IMR-90 (cell line): ENCODE measurements at regions not wholly inside any gene's neighbourhood (a gene's known extent, or its start where the extent isn't known, plus 50 kb on each side); places are given as distances from the start of the nearest gene placed in this dataset.
A peak's percentile ranks its signal among the peaks of the same experiment; 100 is the strongest.

ENCODE experiments used
- ATAC-seq: fragments of 200-7000 bp; cut with Tn5 transposase; 2 replicates; pipeline ENCODE4 v1.9.1; 2020; ENCODE audit warnings: low read depth, mild to moderate bottlenecking, moderate library complexity
- BruUV-seq: library from RNA; stranded (reverse); fragments of 400-500 nt; replicated peaks from 2 replicates; lab custom pipeline; 2021; lab: Mats Ljungman, UMichigan
- CTCF ChIA-PET: fragments of 300-600 bp; formaldehyde crosslinking; extraction: SDS; loops from one replicate; lab custom pipeline; 2021; ENCODE audit warnings: antibody characterized with exemption; lab: Yijun Ruan, JAX
- POLR2A ChIA-PET: fragments of 300-600 bp; sonication (Branson Sonifier 250); formaldehyde crosslinking; loops from one replicate; lab custom pipeline; 2022; ENCODE audit warnings: antibody characterized with exemption; ENCODE audit not compliant: unreplicated experiment; lab: Charles Lee
- DNase-seq: peaks from one replicate; pipeline ENCODE4 v3.0.0; 2013
- H2AFZ ChIP-seq: replicated peaks from 2 replicates; pipeline ENCODE3; 2013; ENCODE audit warnings: low read length, mild to moderate bottlenecking; ENCODE audit not compliant: poor library complexity
- H2AK5ac ChIP-seq: 2 replicates; pipeline ENCODE4 v1.6.1; 2013; ENCODE audit warnings: low read depth, low read length, inconsistent platforms
- H2AK9ac ChIP-seq: replicated peaks from 2 replicates; pipeline ENCODE3; 2013; ENCODE audit warnings: mild to moderate bottlenecking, low read depth, low read length, moderate library complexity; ENCODE audit not compliant: poor library complexity
- H2BK120ac ChIP-seq: 2 replicates; pipeline ENCODE4 v1.6.1; 2013; ENCODE audit warnings: low read depth, low read length, inconsistent platforms
- H2BK15ac ChIP-seq: 3 replicates; pipeline ENCODE4 v1.6.1; 2013; ENCODE audit warnings: low read depth, low read length, inconsistent platforms
- H2BK20ac ChIP-seq: 2 replicates; pipeline ENCODE4 v1.6.1; 2013; ENCODE audit warnings: low read depth, mild to moderate bottlenecking, inconsistent platforms, low read length, moderate library complexity
- H2BK5ac ChIP-seq: 2 replicates; pipeline ENCODE4 v1.6.1; 2013; ENCODE audit warnings: mild to moderate bottlenecking, low read depth, low read length, inconsistent platforms; ENCODE audit not compliant: poor library complexity, severe bottlenecking
- H3K14ac ChIP-seq: replicated peaks from 2 replicates; pipeline ENCODE4 v1.6.1; 2013; ENCODE audit warnings: low read depth, low read length, inconsistent platforms
- H3K18ac ChIP-seq: 2 replicates; pipeline ENCODE4 v1.6.1; 2013; ENCODE audit warnings: low read depth, low read length, control low read depth
- H3K23ac ChIP-seq: 2 replicates; pipeline ENCODE4 v1.6.1; 2013; ENCODE audit warnings: low read depth, low read length, inconsistent platforms
- H3K27ac ChIP-seq: 2 replicates; pipeline ENCODE4 v1.5.1; 2013; ENCODE audit warnings: mild to moderate bottlenecking, control low read depth, low read length; ENCODE audit not compliant: insufficient read depth
- H3K27me3 ChIP-seq: 2 replicates; pipeline ENCODE4 v1.6.1; 2013; ENCODE audit warnings: low read length; ENCODE audit not compliant: control insufficient read depth, insufficient read depth
- H3K36me3 ChIP-seq: 2 replicates; pipeline ENCODE4 v1.6.1; 2013; ENCODE audit warnings: low read length, mixed read lengths; ENCODE audit not compliant: control insufficient read depth, insufficient read depth
- H3K4ac ChIP-seq: 2 replicates; pipeline ENCODE4 v1.6.1; 2013; ENCODE audit warnings: low read depth, low read length, inconsistent platforms
- H3K4me1 ChIP-seq: 2 replicates; pipeline ENCODE4 v1.6.1; 2013; ENCODE audit warnings: low read length, mixed read lengths; ENCODE audit not compliant: control insufficient read depth, insufficient read depth
- H3K4me2 ChIP-seq: 2 replicates; pipeline ENCODE4 v1.6.1; 2013; ENCODE audit warnings: low read depth, mild to moderate bottlenecking, control low read depth, low read length, moderate library complexity
- H3K4me3 ChIP-seq: 2 replicates; pipeline ENCODE4 v1.5.1; 2013; ENCODE audit warnings: low read depth, mild to moderate bottlenecking, control low read depth, low read length, moderate library complexity; ENCODE audit not compliant: insufficient read depth
- H3K56ac ChIP-seq: 2 replicates; pipeline ENCODE4 v1.6.1; 2013; ENCODE audit warnings: low read length, inconsistent platforms; ENCODE audit not compliant: insufficient read depth; ENCODE audit errors: extremely low read depth
- H3K79me1 ChIP-seq, 2 experiments: 2 replicates each; pipeline ENCODE4 v1.6.1; 2013; ENCODE audit warnings: low read length in 2 of 2, inconsistent platforms in 1 of 2, low read depth in 1 of 2
- H3K9ac ChIP-seq: 2 replicates; pipeline ENCODE4 v1.6.1; 2013; ENCODE audit warnings: low read depth, low read length, control low read depth
- H3K9me1 ChIP-seq: 2 replicates; pipeline ENCODE4 v1.6.1; 2013; ENCODE audit warnings: low read length, inconsistent platforms; ENCODE audit not compliant: insufficient read depth
- H3K9me3 ChIP-seq: 2 replicates; pipeline ENCODE4 v1.6.1; 2013; ENCODE audit warnings: low read length; ENCODE audit not compliant: control insufficient read depth, insufficient read depth
- H4K20me1 ChIP-seq: 2 replicates; pipeline ENCODE4 v1.6.1; 2013; ENCODE audit warnings: low read length, inconsistent platforms; ENCODE audit not compliant: insufficient read depth
- H4K5ac ChIP-seq: 2 replicates; pipeline ENCODE4 v1.6.1; 2013; ENCODE audit warnings: mild to moderate bottlenecking, low read depth, low read length, control low read depth
- H4K8ac ChIP-seq, 2 experiments: 2 replicates each; pipeline ENCODE4 v1.6.1; 2013; ENCODE audit warnings: low read depth in 2 of 2, low read length in 2 of 2, control low read depth in 1 of 2, inconsistent platforms in 1 of 2
- H4K91ac ChIP-seq: 2 replicates; pipeline ENCODE4 v1.6.1; 2013; ENCODE audit warnings: low read depth, low read length, inconsistent platforms; ENCODE audit not compliant: insufficient read depth
- BHLHE40 ChIP-seq: fragments of 150-350 bp; IDR thresholded peaks from 2 replicates; pipeline ENCODE4 v1.6.1; 2016; ENCODE audit warnings: mild to moderate bottlenecking, low read depth, low read length
- CEBPB ChIP-seq: IDR thresholded peaks from 2 replicates; pipeline ENCODE4 v1.6.1; 2012; ENCODE audit warnings: low read depth, low read length, improper control_type of control experiment
- CHD1 ChIP-seq: IDR thresholded peaks from 2 replicates; pipeline ENCODE4 v1.6.1; 2012; ENCODE audit warnings: low read depth, low read length, improper control_type of control experiment
- FOS ChIP-seq: fragments of 150-350 bp; IDR thresholded peaks from 2 replicates; pipeline ENCODE4 v1.6.1; 2016; ENCODE audit warnings: low read depth, low read length
- MAFK ChIP-seq: IDR thresholded peaks from 2 replicates; pipeline ENCODE4 v1.6.1; 2012; ENCODE audit warnings: low read depth, low read length, improper control_type of control experiment
- MAZ ChIP-seq: IDR thresholded peaks from 2 replicates; pipeline ENCODE4 v1.6.1; 2012; ENCODE audit warnings: low read depth, mild to moderate bottlenecking, low read length, improper control_type of control experiment, moderate library complexity, borderline replicate concordance
- NFE2L2 ChIP-seq: fragments of 150-350 bp; IDR thresholded peaks from 2 replicates; pipeline ENCODE4 v1.6.1; 2016; ENCODE audit warnings: low read depth, mild to moderate bottlenecking, low read length
- POLR2A ChIP-seq: IDR thresholded peaks from 2 replicates; pipeline ENCODE4 v1.6.1; 2012; ENCODE audit warnings: mild to moderate bottlenecking, low read depth, low read length
- RAD21 ChIP-seq: IDR thresholded peaks from 2 replicates; pipeline ENCODE4 v1.6.1; 2012; ENCODE audit warnings: low read length, improper control_type of control experiment
- RCOR1 ChIP-seq: IDR thresholded peaks from 2 replicates; pipeline ENCODE4 v1.6.1; 2012; ENCODE audit warnings: mild to moderate bottlenecking, low read length, improper control_type of control experiment; ENCODE audit not compliant: insufficient replicate concordance
- RFX5 ChIP-seq: IDR thresholded peaks from 2 replicates; pipeline ENCODE4 v1.8.0; 2012; ENCODE audit warnings: low read depth, mild to moderate bottlenecking, low read length, moderate library complexity
- SMC3 ChIP-seq: fragments of 150-350 bp; IDR thresholded peaks from 2 replicates; pipeline ENCODE4 v1.6.1; 2016; ENCODE audit warnings: low read depth, mild to moderate bottlenecking, antibody characterized with exemption, low read length, moderate library complexity
- WGBS, 2 experiments: methylation state at CpG; one replicate each; pipeline versions ENCODE4 v1.1.5 to v1.1.7; 2013; ENCODE audit warnings: missing lambda C conversion rate in 2 of 2; ENCODE audit not compliant: insufficient read length in 1 of 2; ENCODE audit errors: extremely low coverage in 2 of 2; 5-methylcytosine and 5-hydroxymethylcytosine counted together
- dilution Hi-C: fragments of 300-500 bp; cut with HindIII; formaldehyde crosslinking; loops from one replicate; pipeline ENCODE4 v1.14.3; 2018; ENCODE audit warnings: low sequenced_read_pairs; ENCODE audit not compliant: unreplicated experiment
- in situ Hi-C: fragments of 300-500 bp; cut with MboI; formaldehyde crosslinking; loops from 3 replicates; pipeline ENCODE4 v1.14.3; 2019; ENCODE audit warnings: low sequenced_read_pairs, inconsistent platforms, mixed read lengths
- intact Hi-C: fragments of 100-400 bp; cut with micrococcal nuclease; formaldehyde crosslinking; loops from 2 replicates; pipeline ENCODE4 v1.10.0; 2022
- TF ChIP-seq, protein P1 (sequence below): conservative IDR thresholded peaks from 2 replicates; pipeline ENCODE4 v1.5.1; 2012; ENCODE audit warnings: mild to moderate bottlenecking, low read depth, low read length, improper control_type of control experiment
- TF ChIP-seq, protein P2 (sequence below): fragments of 150-350 bp; IDR thresholded peaks from 2 replicates; pipeline ENCODE4 v1.6.1; 2016; ENCODE audit warnings: low read depth, mild to moderate bottlenecking, low read length, moderate library complexity, borderline replicate concordance
- TF ChIP-seq, protein P3 (sequence below): fragments of 150-350 bp; IDR thresholded peaks from 2 replicates; pipeline ENCODE4 v1.6.1; 2017; ENCODE audit warnings: mild to moderate bottlenecking, antibody characterized with exemption, low read length, low read depth

DNA sequence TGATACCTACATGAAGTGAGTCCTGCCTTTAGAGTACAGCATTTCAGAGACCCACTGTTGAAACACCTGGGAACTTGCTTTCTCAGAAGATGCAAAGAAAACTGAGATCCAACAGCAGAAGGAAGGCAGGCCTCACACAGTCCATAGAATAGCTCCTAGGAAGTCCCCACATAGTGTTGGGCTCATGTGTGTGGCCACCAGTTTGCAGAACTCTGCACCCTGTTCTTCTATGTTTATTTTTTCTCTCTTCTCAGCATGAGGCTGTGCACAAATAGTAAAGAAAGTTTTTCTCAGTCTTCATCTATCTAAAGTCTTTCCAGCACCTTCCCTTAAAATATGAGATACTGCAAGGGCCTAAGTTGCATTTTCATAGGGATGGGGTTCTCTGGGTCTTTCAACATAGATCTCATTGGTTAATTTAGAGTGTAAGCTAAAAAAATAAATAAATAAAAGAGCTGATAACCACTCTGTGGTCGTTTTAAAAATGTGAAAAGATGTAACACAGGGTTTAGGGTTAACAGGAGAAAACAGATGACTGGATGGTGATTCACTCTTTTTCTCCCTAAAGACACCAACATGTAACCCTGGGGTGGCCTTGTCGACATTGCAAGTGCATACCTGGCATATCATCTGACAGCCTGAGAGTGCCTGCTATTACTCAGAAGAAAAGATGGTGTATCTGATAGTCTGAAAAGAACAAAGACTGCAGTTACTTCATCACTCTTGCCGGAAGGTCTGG lies 94.6 kb downstream of the ZC3H11B start:
- H3K4me3 ChIP-seq, result no peak overlapping the region
- no peak overlapping the region for H3K23ac ChIP-seq
- in situ Hi-C loops (no loop called here), dilution Hi-C loops (no loop called here), intact Hi-C loops (no loop called here)
- no peak overlapping the region for H3K56ac ChIP-seq
- H3K4me1 ChIP-seq, result peaks cover 2% of the 10 kb centered on the region; the same call in 1 of the 2 replicates
- H3K4me2 ChIP-seq, result peak overlapping the region; percentile 46; the same call in 1 of the 2 replicates
- no peaks in the 10 kb centered on the region for H4K20me1 ChIP-seq
- CTCF ChIA-PET, result no interaction called here
- no peaks in the 10 kb centered on the region for H3K79me1 ChIP-seq
- H2BK5ac ChIP-seq, result no peak overlapping the region
- H4K91ac ChIP-seq, result no peak overlapping the region
- TF ChIP-seq MAZ, result no peak
- TF ChIP-seq, protein P1, sequence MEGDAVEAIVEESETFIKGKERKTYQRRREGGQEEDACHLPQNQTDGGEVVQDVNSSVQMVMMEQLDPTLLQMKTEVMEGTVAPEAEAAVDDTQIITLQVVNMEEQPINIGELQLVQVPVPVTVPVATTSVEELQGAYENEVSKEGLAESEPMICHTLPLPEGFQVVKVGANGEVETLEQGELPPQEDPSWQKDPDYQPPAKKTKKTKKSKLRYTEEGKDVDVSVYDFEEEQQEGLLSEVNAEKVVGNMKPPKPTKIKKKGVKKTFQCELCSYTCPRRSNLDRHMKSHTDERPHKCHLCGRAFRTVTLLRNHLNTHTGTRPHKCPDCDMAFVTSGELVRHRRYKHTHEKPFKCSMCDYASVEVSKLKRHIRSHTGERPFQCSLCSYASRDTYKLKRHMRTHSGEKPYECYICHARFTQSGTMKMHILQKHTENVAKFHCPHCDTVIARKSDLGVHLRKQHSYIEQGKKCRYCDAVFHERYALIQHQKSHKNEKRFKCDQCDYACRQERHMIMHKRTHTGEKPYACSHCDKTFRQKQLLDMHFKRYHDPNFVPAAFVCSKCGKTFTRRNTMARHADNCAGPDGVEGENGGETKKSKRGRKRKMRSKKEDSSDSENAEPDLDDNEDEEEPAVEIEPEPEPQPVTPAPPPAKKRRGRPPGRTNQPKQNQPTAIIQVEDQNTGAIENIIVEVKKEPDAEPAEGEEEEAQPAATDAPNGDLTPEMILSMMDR, result no peak
- TF ChIP-seq NFE2L2, result no peak
- no peak for TF ChIP-seq RAD21
- TF ChIP-seq RFX5, result no peak
- TF ChIP-seq CEBPB, result no peak
- no peak for TF ChIP-seq RCOR1
- no peak for TF ChIP-seq SMC3
- no peak for TF ChIP-seq CHD1
- TF ChIP-seq POLR2A, result no peak
- no peak for TF ChIP-seq MAFK
- no peak for TF ChIP-seq BHLHE40
- TF ChIP-seq FOS, result no peak
- TF ChIP-seq, protein P2, sequence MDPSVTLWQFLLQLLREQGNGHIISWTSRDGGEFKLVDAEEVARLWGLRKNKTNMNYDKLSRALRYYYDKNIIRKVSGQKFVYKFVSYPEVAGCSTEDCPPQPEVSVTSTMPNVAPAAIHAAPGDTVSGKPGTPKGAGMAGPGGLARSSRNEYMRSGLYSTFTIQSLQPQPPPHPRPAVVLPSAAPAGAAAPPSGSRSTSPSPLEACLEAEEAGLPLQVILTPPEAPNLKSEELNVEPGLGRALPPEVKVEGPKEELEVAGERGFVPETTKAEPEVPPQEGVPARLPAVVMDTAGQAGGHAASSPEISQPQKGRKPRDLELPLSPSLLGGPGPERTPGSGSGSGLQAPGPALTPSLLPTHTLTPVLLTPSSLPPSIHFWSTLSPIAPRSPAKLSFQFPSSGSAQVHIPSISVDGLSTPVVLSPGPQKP, result no peak
- TF ChIP-seq, protein P3, sequence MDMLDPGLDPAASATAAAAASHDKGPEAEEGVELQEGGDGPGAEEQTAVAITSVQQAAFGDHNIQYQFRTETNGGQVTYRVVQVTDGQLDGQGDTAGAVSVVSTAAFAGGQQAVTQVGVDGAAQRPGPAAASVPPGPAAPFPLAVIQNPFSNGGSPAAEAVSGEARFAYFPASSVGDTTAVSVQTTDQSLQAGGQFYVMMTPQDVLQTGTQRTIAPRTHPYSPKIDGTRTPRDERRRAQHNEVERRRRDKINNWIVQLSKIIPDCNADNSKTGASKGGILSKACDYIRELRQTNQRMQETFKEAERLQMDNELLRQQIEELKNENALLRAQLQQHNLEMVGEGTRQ, result no peak
- H3K9me3 ChIP-seq, result no peaks in the 10 kb centered on the region
- no TSS peak for BruUV-seq
- no peak overlapping the region for H3K9ac ChIP-seq
- DNase-seq (peak; percentile 63), ATAC-seq (peak; percentile 82)
- no peaks in the 10 kb centered on the region for H3K27me3 ChIP-seq
- no peak overlapping the region for H4K8ac ChIP-seq
- no peak overlapping the region for H2AFZ ChIP-seq
- H3K4ac ChIP-seq, result no peak overlapping the region
- no peak overlapping the region for H2AK9ac ChIP-seq
- H3K27ac ChIP-seq, result no peak overlapping the region
- H4K5ac ChIP-seq, result no peak overlapping the region
- WGBS, 2 experiments, result 0% methylated on average over 1 of the region's 3 CpGs; no CpG with 5 or more reads in 1 of the 2 experiments
- POLR2A ChIA-PET, result no interaction called here
- H2AK5ac ChIP-seq, result no peak overlapping the region
- no peak overlapping the region for H2BK15ac ChIP-seq
- H3K9me1 ChIP-seq, result no peaks in the 10 kb centered on the region
- no peak overlapping the region for H2BK20ac ChIP-seq
- H3K18ac ChIP-seq, result no peak overlapping the region
- no peak overlapping the region for H3K14ac ChIP-seq
- H3K36me3 ChIP-seq, result no peaks in the 10 kb centered on the region
- no peak overlapping the region for H2BK120ac ChIP-seq
